Activated CD8-positive, alpha-beta memory T cell treated with anti-CD3 and anti-CD28 coated beads for 36 hours (primary cell): ENCODE measurements at regions not wholly inside any gene's neighbourhood (a gene's known extent, or its start where the extent isn't known, plus 50 kb on each side); places are given as distances from the start of the nearest gene placed in this dataset.
"Not testable (repeated sequence)": the region's sequence is repeated elsewhere in the genome, so short reads cannot be mapped to it uniquely, and the experiment has no call there.

ENCODE experiments used
- CTCF ChIA-PET: fragments of 350-600 bp; sonication (Branson Sonifier 250); formaldehyde crosslinking; loops from one replicate; lab custom pipeline; 2021; ENCODE audit warnings: antibody characterized with exemption; lab: Charles Lee
- POLR2A ChIA-PET: fragments of 350-600 bp; sonication (Branson Sonifier 250); formaldehyde crosslinking; loops from one replicate; lab custom pipeline; 2021; ENCODE audit warnings: antibody characterized with exemption; lab: Charles Lee

GRCh38 chr5:164214698-164215097, 709.3 kb downstream of the MAT2B start:
- ChIA-PET POLR2A (no interaction called here), CTCF (no interaction called here)

GRCh38 chr5:164217464-164217863, 712.0 kb downstream of the MAT2B start:
- POLR2A ChIA-PET: no interaction called here
- CTCF ChIA-PET: no interaction called here

- ChIA-PET CTCF (no interaction called here), POLR2A (no interaction called here)
These were observed 715.1 kb downstream of the MAT2B start for GRCh38 chr5:164220522-164220921.

GRCh38 chr5:164224236-164224635, 718.8 kb downstream of the MAT2B start:
- CTCF ChIA-PET: no interaction called here

GRCh38 chr5:164224772-164225171, 719.4 kb downstream of the MAT2B start:
- POLR2A ChIA-PET: no interaction called here
- CTCF ChIA-PET: no interaction called here

More at GRCh38 chr5:164224236-164224635, 718.8 kb downstream of the MAT2B start:
- POLR2A ChIA-PET: no interaction called here

- ChIA-PET POLR2A (no interaction called here), CTCF (interaction anchor here (0.7 kb wide), 1 partner anchor 1663 kb away, joined by 3 read pairs; no protein-coding TSS in a partner anchor)
These were observed 724.9 kb downstream of the MAT2B start for GRCh38 chr5:164230341-164230740.

GRCh38 chr5:164233791-164234190, 728.4 kb downstream of the MAT2B start:
- CTCF ChIA-PET: no interaction called here
- POLR2A ChIA-PET: no interaction called here

- ChIA-PET POLR2A (no interaction called here), CTCF (no interaction called here)
These were observed 728.9 kb downstream of the MAT2B start for GRCh38 chr5:164234321-164234720.

- CTCF ChIA-PET: no interaction called here
- POLR2A ChIA-PET: no interaction called here
These were observed 730.0 kb downstream of the MAT2B start for GRCh38 chr5:164235300-164235891.

- ChIA-PET POLR2A (no interaction called here), CTCF (no interaction called here)
These were observed 732.1 kb downstream of the MAT2B start for GRCh38 chr5:164237486-164237885.

- CTCF ChIA-PET, POLR2A ChIA-PET: not testable (repeated sequence)
These were observed 746.4 kb downstream of the MAT2B start for GRCh38 chr5:164251781-164252180.

- POLR2A ChIA-PET: no interaction called here
- CTCF ChIA-PET: no interaction called here
These were observed 748.3 kb downstream of the MAT2B start for GRCh38 chr5:164253764-164254163.

- CTCF ChIA-PET: no interaction called here
- POLR2A ChIA-PET: no interaction called here
These were observed 750.3 kb downstream of the MAT2B start for GRCh38 chr5:164255598-164256213.

GRCh38 chr5:164256351-164256750, 750.9 kb downstream of the MAT2B start:
- ChIA-PET POLR2A (no interaction called here), CTCF (no interaction called here)

- POLR2A ChIA-PET: no interaction called here
- CTCF ChIA-PET: no interaction called here
These were observed 751.5 kb downstream of the MAT2B start for GRCh38 chr5:164256954-164257353.

- ChIA-PET CTCF (no interaction called here), POLR2A (no interaction called here)
These were observed 760.1 kb downstream of the MAT2B start for GRCh38 chr5:164265566-164265965.

GRCh38 chr5:164266571-164266970, 761.2 kb downstream of the MAT2B start:
- ChIA-PET POLR2A (no interaction called here), CTCF (no interaction called here)

- ChIA-PET POLR2A (no interaction called here), CTCF (no interaction called here)
These were observed 772.3 kb downstream of the MAT2B start for GRCh38 chr5:164277720-164278119.

- POLR2A ChIA-PET: no interaction called here
- CTCF ChIA-PET: no interaction called here
These were observed 784.1 kb downstream of the MAT2B start for GRCh38 chr5:164289526-164289925.

- POLR2A ChIA-PET: interaction anchor here (0.7 kb wide), 1 partner anchor 130 kb away, joined by 4 read pairs; no protein-coding TSS in a partner anchor
- CTCF ChIA-PET: no interaction called here
These were observed 791.2 kb downstream of the MAT2B start for GRCh38 chr5:164296603-164297080.

GRCh38 chr5:164298165-164298564, 792.7 kb downstream of the MAT2B start:
- ChIA-PET CTCF (no interaction called here), POLR2A (no interaction called here)
